ENCODE measurements at regions not wholly inside any gene's neighbourhood (a gene's known extent, or its start where the extent isn't known, plus 50 kb on each side); places are given as distances from the start of the nearest gene placed in this dataset.

DNA sequence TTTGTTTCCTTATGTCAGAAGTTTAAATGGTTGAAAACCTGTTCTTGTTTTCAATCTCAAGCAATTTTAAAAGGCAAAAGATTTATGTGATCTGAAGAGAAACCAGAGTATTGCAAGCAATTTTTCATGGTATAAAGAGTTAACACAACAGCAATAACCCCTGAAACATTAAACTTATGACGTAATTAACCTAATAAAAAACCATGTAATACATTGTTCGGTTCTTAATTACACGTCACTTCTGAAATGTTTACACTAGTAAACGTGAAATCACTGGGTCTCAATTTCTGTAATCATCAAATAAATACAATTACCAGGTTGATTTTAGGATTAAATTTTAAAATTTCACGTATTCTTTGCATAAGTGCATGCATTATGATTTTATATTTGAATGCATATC, 914.5 kb downstream of the NLGN4X start:
- TF ChIP-seq YY1 (IDR thresholded peaks at IDR 0.05; ENCODE audit: insufficient read depth, insufficient read length) (no peak), ZNF274 (IDR thresholded peaks at IDR 0.05; ENCODE audit: low read depth, low read length) (no peak), SUZ12 (IDR thresholded peaks at IDR 0.05; ENCODE audit: extremely low read depth, insufficient read depth, insufficient read length) (no peak)

Data from NT2/D1 (cell line).